ENCODE measurements at regions not wholly inside any gene's neighbourhood (a gene's known extent, or its start where the extent isn't known, plus 50 kb on each side); places are given as distances from the start of the nearest gene placed in this dataset.

GRCh38 chrY:17398336-17399072 is 481.5 kb downstream of the CDY2B start:
- Mint-ChIP-seq H3K36me3 (ENCODE audit: low read depth, unreplicated experiment) (no peaks in the 10 kb centered on the region), H3K4me1 (ENCODE audit: unreplicated experiment) (no peaks in the 10 kb centered on the region), H3K9me3 (ENCODE audit: unreplicated experiment) (no peaks in the 10 kb centered on the region), H3K27me3 (ENCODE audit: unreplicated experiment) (no peaks in the 10 kb centered on the region), H3K4me3 (ENCODE audit: unreplicated experiment) (no peak overlapping the region), H3K27ac (ENCODE audit: unreplicated experiment) (no peak overlapping the region)
- no peak for DNase-seq (ENCODE audit: low spot score)
- no peak for TF ChIP-seq CTCF (IDR thresholded peaks at IDR 0.05; ENCODE audit: unreplicated experiment)

GRCh38 chrY:17397659-17398058 is 482.4 kb downstream of the CDY2B start:
- no peaks in the 10 kb centered on the region for H3K36me3 Mint-ChIP-seq (ENCODE audit: low read depth, unreplicated experiment)
- no peak overlapping the region for H3K27ac Mint-ChIP-seq (ENCODE audit: unreplicated experiment)
- TF ChIP-seq CTCF (IDR thresholded peaks at IDR 0.05; ENCODE audit: unreplicated experiment), result no peak
- H3K27me3 Mint-ChIP-seq (ENCODE audit: unreplicated experiment), result no peaks in the 10 kb centered on the region
- no peak for DNase-seq (ENCODE audit: low spot score)
- no peaks in the 10 kb centered on the region for H3K9me3 Mint-ChIP-seq (ENCODE audit: unreplicated experiment)
- H3K4me1 Mint-ChIP-seq (ENCODE audit: unreplicated experiment), result no peaks in the 10 kb centered on the region
- no peak overlapping the region for H3K4me3 Mint-ChIP-seq (ENCODE audit: unreplicated experiment)

- H3K4me1 Mint-ChIP-seq (ENCODE audit: unreplicated experiment), result peaks cover 11% of the 10 kb centered on the region
These were observed 498.5 kb downstream of the CDY2B start for GRCh38 chrY:17381431-17382070.

GRCh38 chrY:17378326-17378725 is 501.7 kb downstream of the CDY2B start:
- H3K27ac Mint-ChIP-seq (ENCODE audit: unreplicated experiment), result no peak overlapping the region
- no peak for TF ChIP-seq CTCF (IDR thresholded peaks at IDR 0.05; ENCODE audit: unreplicated experiment)
- DNase-seq (ENCODE audit: low spot score), result no peak
- peaks cover 11% of the 10 kb centered on the region for H3K4me1 Mint-ChIP-seq (ENCODE audit: unreplicated experiment)
- no peak overlapping the region for H3K4me3 Mint-ChIP-seq (ENCODE audit: unreplicated experiment)
- H3K27me3 Mint-ChIP-seq (ENCODE audit: unreplicated experiment), result no peaks in the 10 kb centered on the region
- H3K36me3 Mint-ChIP-seq (ENCODE audit: low read depth, unreplicated experiment), result no peaks in the 10 kb centered on the region
- no peaks in the 10 kb centered on the region for H3K9me3 Mint-ChIP-seq (ENCODE audit: unreplicated experiment)

More at GRCh38 chrY:17381431-17382070, 498.5 kb downstream of the CDY2B start:
- no peak overlapping the region for H3K27ac Mint-ChIP-seq (ENCODE audit: unreplicated experiment)
- TF ChIP-seq CTCF (IDR thresholded peaks at IDR 0.05; ENCODE audit: unreplicated experiment), result no peak
- H3K36me3 Mint-ChIP-seq (ENCODE audit: low read depth, unreplicated experiment), result no peaks in the 10 kb centered on the region
- H3K4me3 Mint-ChIP-seq (ENCODE audit: unreplicated experiment), result no peak overlapping the region
- no peaks in the 10 kb centered on the region for H3K27me3 Mint-ChIP-seq (ENCODE audit: unreplicated experiment)
- no peaks in the 10 kb centered on the region for H3K9me3 Mint-ChIP-seq (ENCODE audit: unreplicated experiment)
- no peak for DNase-seq (ENCODE audit: low spot score)

- H3K36me3 Mint-ChIP-seq (ENCODE audit: low read depth, unreplicated experiment), result no peaks in the 10 kb centered on the region
- no peak overlapping the region for H3K27ac Mint-ChIP-seq (ENCODE audit: unreplicated experiment)
- no peak overlapping the region for H3K4me3 Mint-ChIP-seq (ENCODE audit: unreplicated experiment)
- DNase-seq (ENCODE audit: low spot score), result no peak
- no peaks in the 10 kb centered on the region for H3K9me3 Mint-ChIP-seq (ENCODE audit: unreplicated experiment)
- H3K4me1 Mint-ChIP-seq (ENCODE audit: unreplicated experiment), result no peaks in the 10 kb centered on the region
- no peaks in the 10 kb centered on the region for H3K27me3 Mint-ChIP-seq (ENCODE audit: unreplicated experiment)
- no peak for TF ChIP-seq CTCF (IDR thresholded peaks at IDR 0.05; ENCODE audit: unreplicated experiment)
These were observed 511.6 kb downstream of the CDY2B start for GRCh38 chrY:17368413-17368812.
